Mesothelial cell of epicardium (in vitro differentiated cells): ENCODE measurements at regions not wholly inside any gene's neighbourhood (a gene's known extent, or its start where the extent isn't known, plus 50 kb on each side); places are given as distances from the start of the nearest gene placed in this dataset.

Source experiments
- DNase-seq, 2 experiments: peaks; one replicate each; pipeline ENCODE4 v3.0.0; 2021; ENCODE audit warnings: low spot score in 2 of 2; ENCODE audit not compliant: unreplicated experiment in 2 of 2
- H3K27ac Mint-ChIP-seq: 2 replicates; pipeline ENCODE4 v1.8.0; 2021; ENCODE audit warnings: mixed read lengths
- H3K27me3 Mint-ChIP-seq: 2 replicates; pipeline ENCODE4 v1.8.0; 2021; ENCODE audit warnings: low read depth, mixed read lengths
- H3K36me3 Mint-ChIP-seq: 2 replicates; pipeline ENCODE4 v1.8.0; 2021; ENCODE audit warnings: mixed read lengths
- H3K4me1 Mint-ChIP-seq: 2 replicates; pipeline ENCODE4 v1.8.0; 2021; ENCODE audit warnings: mixed read lengths
- H3K4me3 Mint-ChIP-seq: 2 replicates; pipeline ENCODE4 v1.8.0; 2021; ENCODE audit warnings: mild to moderate bottlenecking, moderate library complexity, mixed read lengths
- H3K9me3 Mint-ChIP-seq: 2 replicates; pipeline ENCODE4 v1.8.0; 2021; ENCODE audit warnings: mixed read lengths
- TF ChIP-seq, protein P1 (sequence below): fragments of 200-600 bp; sonication (generic); IDR thresholded peaks from one replicate; pipeline ENCODE4 v1.5.0; 2021; ENCODE audit warnings: antibody characterized with exemption; ENCODE audit not compliant: unreplicated experiment

DNA sequence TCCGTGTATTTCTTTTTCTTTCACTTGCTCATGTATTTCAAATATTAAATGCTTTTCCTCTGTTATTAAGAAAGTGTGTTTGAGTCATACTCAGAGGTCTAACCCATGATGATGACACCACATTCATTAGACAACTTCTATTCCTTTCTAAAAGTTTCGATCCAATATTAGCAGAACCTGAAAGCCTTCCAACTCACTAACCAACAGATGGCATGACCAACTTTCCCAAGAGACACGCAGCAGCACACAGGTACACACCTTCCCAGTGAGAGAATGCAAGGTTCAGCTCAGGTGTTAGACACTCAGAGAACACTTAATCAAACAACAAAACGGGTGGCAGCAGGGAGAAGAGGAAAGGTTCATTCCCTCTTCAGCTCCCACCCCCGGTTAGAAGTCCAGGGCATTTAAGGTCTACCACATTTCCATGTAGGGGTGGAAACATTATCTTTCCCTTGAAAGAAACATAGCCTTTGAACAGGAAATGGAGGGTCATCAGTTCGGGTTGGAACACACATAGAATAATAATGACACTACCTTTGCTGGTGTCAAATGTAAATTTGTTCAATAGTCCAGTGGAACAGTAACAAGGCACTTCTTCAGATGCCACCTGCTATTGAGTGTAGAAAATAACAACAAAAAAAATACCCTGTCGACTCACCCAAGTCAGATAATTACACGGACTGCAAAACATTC is 404.2 kb downstream of the COG6 start:
- H3K36me3 Mint-ChIP-seq = no peaks in the 10 kb centered on the region
- H3K27ac Mint-ChIP-seq = no peak overlapping the region
- DNase-seq = no peak
- H3K4me3 Mint-ChIP-seq = no peak overlapping the region
- TF ChIP-seq, protein P1, sequence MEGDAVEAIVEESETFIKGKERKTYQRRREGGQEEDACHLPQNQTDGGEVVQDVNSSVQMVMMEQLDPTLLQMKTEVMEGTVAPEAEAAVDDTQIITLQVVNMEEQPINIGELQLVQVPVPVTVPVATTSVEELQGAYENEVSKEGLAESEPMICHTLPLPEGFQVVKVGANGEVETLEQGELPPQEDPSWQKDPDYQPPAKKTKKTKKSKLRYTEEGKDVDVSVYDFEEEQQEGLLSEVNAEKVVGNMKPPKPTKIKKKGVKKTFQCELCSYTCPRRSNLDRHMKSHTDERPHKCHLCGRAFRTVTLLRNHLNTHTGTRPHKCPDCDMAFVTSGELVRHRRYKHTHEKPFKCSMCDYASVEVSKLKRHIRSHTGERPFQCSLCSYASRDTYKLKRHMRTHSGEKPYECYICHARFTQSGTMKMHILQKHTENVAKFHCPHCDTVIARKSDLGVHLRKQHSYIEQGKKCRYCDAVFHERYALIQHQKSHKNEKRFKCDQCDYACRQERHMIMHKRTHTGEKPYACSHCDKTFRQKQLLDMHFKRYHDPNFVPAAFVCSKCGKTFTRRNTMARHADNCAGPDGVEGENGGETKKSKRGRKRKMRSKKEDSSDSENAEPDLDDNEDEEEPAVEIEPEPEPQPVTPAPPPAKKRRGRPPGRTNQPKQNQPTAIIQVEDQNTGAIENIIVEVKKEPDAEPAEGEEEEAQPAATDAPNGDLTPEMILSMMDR = no peak
- no peaks in the 10 kb centered on the region for H3K9me3 Mint-ChIP-seq
- H3K4me1 Mint-ChIP-seq = peaks cover 18% of the 10 kb centered on the region
- no peaks in the 10 kb centered on the region for H3K27me3 Mint-ChIP-seq

DNA sequence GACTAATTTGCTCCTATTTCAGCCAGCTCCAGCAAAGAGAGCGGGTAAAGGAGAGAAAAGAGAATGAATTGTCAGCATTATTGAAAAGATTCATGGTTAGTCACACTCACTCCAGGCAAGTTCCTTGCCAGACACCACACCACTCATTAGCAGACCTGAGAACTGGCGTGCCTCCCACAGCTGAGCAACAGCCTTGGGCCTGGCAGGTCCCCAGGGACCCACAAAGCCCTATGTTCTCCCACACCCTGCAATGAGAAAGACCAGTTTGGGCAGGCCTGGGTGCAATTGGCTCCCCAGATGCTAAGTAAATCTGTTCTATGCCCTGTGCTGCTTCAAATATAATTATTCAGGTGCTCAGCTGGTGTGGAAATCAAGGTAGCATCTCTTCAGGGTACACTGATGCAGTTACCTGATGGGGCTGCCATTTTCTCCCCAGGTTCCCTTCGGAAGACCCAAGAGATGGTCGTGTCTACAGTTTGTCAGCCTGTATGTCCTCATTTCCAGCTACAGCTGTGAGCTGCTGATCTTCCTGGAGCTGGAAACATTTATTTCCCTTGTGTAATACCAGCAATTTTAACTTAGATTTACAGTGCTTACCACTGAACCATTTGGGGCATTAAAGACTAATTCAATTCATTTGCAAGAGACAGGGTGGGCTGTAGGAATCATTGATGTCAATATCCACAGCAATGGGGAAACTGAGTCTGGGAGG is 405.0 kb downstream of the COG6 start:
- DNase-seq = no peak
- no peaks in the 10 kb centered on the region for H3K36me3 Mint-ChIP-seq
- peaks cover 20% of the 10 kb centered on the region for H3K4me1 Mint-ChIP-seq
- H3K4me3 Mint-ChIP-seq = no peak overlapping the region
- H3K27ac Mint-ChIP-seq = no peak overlapping the region
- TF ChIP-seq, protein P1 = no peak
- H3K27me3 Mint-ChIP-seq = no peaks in the 10 kb centered on the region
- no peaks in the 10 kb centered on the region for H3K9me3 Mint-ChIP-seq

DNA sequence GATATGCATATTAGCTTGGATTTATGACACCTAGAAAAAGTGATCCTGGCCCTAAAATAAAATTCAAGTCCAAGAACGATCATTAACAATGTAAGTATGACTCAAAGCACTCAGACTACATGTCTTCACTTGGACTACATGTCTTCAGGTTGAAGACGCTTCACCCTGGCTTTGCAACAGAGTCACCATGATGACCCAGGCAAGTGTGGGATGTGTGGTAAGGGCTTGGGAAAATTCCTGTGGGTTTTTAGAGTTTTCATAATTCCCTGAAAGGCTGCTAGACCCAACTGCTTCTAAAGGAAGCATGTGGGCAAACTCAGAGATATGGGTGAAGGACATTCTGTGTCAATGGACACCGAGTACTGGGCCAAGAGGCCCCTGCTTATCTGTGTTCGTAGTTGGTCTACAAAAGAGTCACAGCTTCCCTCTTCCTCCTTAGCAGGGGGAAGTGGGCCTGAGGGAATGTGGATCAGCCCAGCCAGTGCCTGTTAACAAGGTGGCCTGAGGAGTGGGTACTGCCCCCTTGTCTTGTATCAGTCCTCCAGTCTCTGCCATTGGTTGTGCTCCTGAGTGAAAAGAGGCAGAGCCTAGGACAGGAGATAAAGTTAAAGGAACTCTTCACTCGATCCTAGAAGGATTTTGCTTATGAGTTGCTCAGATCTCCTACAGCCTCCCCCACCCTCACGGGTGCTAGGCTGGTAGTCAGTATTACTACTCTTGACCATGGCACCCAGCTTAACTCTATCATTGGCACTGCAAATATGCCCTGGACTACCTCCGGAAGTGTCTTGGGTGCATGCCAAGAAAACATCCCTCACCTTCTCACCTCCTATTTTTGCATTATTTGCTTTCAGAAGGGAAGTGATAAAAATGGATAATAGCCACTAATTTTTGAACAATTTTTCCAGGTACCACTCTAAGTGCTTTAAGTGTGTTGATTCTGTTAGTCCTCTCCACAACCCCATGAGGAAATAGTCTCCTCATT is 406.3 kb downstream of the COG6 start:
- H3K36me3 Mint-ChIP-seq = no peaks in the 10 kb centered on the region
- DNase-seq = no peak
- H3K4me1 Mint-ChIP-seq = peaks cover 20% of the 10 kb centered on the region
- no peaks in the 10 kb centered on the region for H3K9me3 Mint-ChIP-seq
- no peak overlapping the region for H3K4me3 Mint-ChIP-seq
- no peak overlapping the region for H3K27ac Mint-ChIP-seq
- TF ChIP-seq, protein P1 = no peak
- H3K27me3 Mint-ChIP-seq = no peaks in the 10 kb centered on the region

DNA sequence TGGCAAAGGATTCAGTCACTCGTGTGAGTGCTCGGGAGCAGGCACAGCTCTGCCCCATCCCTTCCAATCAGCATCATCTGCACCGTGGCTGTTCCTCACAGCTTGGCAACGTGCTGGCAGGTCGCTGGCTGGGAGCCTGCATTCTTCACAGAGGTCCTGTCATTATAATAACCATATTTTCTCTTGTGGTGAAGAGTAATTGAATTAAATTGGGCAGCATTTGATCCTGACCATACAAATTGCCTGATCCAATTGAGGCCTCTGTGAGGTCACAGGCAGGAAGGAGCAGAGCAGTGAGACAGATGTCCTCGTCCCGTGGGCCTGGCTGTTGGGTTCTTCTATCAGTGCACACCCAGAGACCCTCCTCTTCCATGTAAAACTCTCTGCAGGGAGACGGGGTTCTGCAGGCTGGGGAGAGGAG is 407.8 kb downstream of the COG6 start:
- Mint-ChIP-seq H3K27ac (no peak overlapping the region), H3K9me3 (no peaks in the 10 kb centered on the region), H3K27me3 (no peaks in the 10 kb centered on the region), H3K4me3 (no peak overlapping the region), H3K4me1 (peaks cover 20% of the 10 kb centered on the region), H3K36me3 (no peaks in the 10 kb centered on the region)
- TF ChIP-seq, protein P1 = no peak
- DNase-seq = no peak

DNA sequence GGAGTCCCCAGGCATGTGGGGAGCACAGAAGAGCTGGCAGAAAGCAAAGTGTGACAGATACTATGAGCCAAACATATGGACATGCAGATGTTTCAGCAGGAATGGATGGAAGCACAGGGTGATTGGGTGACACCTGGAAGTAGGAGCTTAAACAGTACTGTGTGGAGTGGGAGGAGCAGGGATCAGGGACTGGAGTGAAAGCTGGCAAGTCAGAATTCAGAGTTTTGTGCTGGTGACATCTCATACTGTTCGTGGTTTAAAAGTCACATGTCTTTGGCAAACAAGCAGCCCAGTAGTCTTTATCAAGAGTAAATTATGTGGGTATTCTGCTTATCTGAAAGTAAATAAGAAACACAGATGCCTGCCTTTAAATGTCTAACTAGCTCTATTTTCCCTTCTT is 408.2 kb downstream of the COG6 start:
- H3K27ac Mint-ChIP-seq = no peak overlapping the region
- TF ChIP-seq, protein P1 = no peak

More for the DNA sequence above, 408.2 kb downstream of the COG6 start:
- Mint-ChIP-seq H3K4me1 (peaks cover 20% of the 10 kb centered on the region), H3K9me3 (no peaks in the 10 kb centered on the region), H3K4me3 (no peak overlapping the region), H3K27me3 (no peaks in the 10 kb centered on the region), H3K36me3 (no peaks in the 10 kb centered on the region)
- DNase-seq = no peak
